Non-pigmented ciliary epithelial cell (primary cell): ENCODE measurements at regions not wholly inside any gene's neighbourhood (a gene's known extent, or its start where the extent isn't known, plus 50 kb on each side); places are given as distances from the start of the nearest gene placed in this dataset.
A peak's percentile ranks its signal among the peaks of the same experiment; 100 is the strongest.

ENCODE experiments used
- DNase-seq: peaks from one replicate; pipeline ENCODE4 v3.0.0-alpha.2; 2010; ENCODE audit warnings: low read depth

DNA sequence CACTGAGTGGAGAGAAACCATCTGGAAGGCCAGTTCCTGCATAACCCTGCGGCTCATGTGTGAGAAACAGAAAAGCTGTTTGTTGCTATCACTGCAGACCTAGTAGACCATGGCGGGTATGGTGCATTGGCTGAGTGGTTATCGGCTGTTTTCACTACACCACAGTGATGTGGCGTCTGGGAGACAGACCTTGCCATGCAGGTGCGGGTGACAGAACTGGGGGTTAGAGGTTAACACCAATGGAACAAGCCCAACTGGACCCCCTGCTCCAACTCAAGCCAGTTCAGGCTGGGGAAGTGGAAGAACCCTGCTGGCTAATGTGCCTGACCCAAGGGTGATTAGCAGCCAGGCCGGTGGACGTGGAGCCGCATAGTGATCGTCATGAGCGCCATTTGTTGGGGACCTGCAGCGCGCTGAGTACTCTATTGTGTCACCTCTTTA is 91.9 kb downstream of the IRF8 start:
- DNase-seq: no peak

- DNase-seq: no peak
These were observed 92.5 kb downstream of the IRF8 start for GRCh38 chr16:85991425-85991824.

DNA sequence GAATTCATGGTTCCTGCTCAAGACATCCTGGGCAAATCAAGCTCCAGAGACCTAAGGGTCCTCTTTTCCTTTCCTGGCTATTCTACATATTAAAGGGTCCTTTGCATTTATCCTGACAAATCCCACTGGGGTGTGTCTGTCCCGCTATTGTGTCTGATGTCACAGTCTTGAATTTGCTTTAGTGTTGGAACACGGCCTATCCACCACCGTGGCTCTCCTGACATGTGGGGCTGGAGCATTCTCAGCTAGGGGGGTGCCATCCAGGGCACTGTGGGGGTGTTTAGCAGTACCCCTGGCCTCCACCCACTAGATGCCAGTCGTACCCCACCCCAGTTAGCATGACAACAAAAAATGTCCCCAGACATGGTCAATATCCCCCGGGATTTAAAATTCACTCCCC is 92.9 kb downstream of the IRF8 start:
- DNase-seq: no peak

GRCh38 chr16:85992359-85992758 is 93.4 kb downstream of the IRF8 start:
- DNase-seq: no peak

DNA sequence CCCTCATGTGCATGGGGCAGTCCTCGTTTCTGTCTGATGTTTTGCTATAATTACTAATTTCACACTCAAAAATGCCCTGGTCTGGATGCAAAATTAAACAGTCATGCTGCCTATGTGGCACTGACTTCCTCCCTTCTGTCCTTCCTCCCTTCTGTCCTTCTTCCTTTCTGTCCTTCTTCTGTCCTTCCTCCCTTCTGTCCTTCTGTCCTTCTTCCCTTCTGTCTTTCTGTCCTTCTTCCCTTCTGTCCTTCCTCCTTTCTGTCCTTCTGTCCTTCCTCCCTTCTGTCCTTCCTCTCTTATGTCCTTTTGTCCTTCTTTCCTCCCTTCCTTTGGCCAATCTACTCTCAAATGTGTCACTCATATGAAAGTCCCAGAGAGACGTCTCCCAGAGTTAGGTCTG is 93.8 kb downstream of the IRF8 start:
- no peak for DNase-seq

DNA sequence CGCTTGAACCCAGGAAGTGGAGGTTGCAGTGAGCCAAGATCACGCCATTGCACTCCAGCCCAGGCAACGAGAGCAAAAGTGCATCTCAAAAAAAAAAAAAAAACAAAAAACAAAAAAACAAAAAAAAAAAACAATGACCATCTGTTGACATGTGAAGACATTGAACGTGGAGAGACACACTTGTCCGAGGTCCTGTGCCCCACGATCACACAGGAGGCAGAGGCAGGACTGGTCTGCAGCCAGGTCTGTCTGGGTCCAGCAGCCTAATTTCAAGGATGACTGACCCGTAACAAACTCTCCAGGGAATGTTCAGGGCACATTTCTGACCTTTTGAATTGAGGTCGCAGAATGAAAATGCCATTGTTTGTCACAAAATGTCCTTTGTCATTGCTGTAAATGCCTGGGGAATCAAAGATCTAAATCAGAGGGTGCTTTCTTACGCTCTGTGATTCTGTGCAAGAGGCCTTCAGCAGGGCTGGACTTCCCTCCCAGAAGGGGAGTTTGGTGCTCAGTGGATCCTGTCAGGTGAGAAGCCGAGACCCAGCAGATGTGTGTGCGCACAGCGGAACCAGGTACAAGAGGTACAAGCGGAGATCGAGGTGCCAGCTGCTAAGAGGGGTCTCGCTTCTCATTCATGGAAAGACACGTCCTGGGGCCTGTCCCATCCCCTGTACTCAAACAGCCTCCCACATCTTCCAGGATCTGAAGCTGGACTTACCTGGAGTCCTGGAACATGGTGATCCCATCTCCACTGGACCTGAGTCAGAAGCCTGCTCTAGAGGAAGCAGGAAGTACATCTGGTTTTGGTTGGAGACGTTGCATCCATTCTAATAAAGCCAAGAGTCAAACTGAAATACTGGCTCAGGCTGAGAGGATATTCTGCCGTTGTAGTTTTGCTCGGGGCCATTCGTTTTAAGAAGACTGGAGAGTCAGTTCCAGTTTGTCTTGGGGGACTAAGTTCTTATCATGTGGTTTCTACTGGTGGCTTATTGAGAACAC is 95.8 kb downstream of the IRF8 start:
- no peak for DNase-seq

- no peak for DNase-seq
These were observed 96.8 kb downstream of the IRF8 start for GRCh38 chr16:85995541-85996423.

DNA sequence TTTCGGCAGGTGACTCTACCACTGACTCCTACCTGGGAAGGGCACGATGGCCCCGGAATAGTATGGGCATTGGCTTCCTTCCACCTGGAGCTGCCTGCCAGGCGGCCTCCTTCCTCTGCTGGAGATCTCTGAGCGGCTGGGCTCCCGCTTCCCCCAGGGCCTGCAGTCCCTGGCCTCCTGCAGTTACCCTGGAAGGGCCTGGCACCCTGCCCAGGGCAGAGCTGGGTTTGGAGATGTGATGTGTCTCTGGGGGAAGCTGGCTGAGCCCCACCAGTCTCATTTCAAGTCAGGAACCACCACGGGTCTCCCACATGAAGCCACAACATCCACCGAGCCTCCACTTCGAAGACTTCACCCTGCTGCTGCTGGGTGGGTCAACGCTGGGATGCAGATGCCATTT is 97.9 kb downstream of the IRF8 start:
- no peak for DNase-seq

- no peak for DNase-seq
These were observed 99.4 kb downstream of the IRF8 start for GRCh38 chr16:85998171-85998867.

DNA sequence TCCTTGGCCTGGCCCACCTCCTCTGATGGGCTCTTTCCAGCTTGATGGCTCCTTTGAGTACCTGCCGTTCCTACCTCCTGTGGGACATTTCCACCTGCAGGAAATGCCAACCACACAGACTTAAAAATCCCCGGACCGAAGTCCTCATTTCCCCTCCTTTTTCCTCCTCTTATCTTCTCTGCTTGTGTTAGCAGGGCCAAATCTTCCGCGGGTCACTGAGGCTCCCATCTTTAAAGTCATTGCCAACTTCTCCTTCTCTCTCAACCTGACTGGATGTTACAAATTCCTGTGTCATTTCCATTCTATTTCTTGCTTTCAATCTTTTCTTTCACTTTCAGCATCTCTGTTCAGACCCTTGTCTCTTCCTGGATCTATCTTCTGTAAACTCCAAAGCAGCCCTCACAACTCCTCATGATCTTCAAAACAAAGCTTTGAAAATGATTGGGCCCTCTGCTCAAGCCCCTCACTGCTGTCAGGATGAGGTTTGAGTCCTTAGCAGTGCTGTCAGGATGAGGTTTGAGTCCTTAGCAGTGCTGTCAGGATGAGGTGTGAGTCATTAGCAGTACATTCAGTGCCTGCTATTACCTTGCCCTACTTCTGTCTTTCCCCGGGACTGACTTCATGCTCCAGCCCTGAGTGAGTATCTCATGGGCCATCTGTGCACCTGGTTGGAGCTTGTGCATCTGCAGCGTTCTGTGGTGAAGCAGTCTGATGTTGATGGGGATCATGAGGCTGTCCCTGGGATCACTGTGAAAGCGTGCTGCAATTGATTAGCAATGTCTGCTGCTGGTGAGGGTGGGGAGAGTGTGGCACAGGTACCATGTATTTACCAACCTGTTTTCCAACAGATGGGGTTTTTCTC is 100.1 kb downstream of the IRF8 start:
- DNase-seq: no peak

- no peak for DNase-seq
These were observed 100.8 kb downstream of the IRF8 start for GRCh38 chr16:85999778-86000177.

DNA sequence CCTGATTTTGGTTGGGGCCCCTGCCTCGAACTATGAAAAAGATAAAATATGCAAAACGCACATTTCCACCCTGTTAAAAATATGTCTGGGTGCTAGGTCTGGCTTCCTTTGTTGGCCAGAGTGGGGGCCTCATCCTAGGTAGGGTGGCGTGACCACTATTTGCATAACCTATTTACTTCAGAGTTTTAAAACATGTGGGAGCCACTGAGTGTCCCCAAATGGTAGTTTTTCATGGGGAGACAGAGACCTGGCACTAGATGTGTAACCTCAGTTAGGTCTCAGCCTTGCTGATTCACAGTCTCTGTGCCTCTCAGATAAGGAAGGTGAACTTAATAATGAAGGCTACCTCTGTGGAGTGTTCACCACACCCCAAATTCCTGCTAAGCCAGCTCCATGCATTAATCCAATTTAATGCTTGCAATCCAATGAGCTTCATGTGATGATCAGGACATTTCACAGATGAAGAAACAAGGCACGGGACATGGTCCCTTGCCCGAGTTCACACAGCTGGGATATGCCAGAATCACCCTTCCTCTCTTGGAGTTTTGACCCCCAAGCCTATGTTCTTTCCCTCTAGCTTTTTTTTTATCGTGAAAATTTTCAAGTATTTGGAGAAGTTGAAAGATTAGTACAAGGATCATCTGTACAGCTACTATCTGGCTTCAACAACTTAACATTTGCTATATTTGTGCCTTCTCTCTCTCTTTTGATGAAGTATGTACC is 103.4 kb downstream of the IRF8 start:
- DNase-seq: no peak

GRCh38 chr16:86007524-86007923 is 108.6 kb downstream of the IRF8 start:
- DNase-seq: no peak

DNA sequence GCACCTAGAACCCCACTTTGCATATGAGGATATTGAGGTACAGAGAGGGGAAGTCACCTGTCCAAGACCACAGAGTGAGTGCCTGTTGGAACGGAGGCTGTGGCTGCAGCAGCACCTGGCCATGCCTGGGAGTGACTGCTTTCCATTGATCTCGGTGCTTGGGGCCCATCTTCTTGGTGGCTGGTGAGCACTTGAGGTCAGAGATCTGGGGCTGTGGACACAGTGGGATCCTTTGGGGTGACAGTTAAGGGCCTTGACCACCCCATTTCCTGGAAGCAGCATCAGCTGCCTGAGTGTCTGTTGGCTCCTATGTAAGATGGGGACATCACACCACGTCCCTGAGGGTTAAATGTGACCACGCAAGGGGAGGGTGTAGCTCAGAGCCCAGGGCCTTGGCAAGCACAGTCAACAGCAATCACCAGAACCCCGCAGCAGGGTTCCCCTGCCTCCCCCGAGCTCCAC is 111.7 kb downstream of the IRF8 start:
- DNase-seq: no peak

DNA sequence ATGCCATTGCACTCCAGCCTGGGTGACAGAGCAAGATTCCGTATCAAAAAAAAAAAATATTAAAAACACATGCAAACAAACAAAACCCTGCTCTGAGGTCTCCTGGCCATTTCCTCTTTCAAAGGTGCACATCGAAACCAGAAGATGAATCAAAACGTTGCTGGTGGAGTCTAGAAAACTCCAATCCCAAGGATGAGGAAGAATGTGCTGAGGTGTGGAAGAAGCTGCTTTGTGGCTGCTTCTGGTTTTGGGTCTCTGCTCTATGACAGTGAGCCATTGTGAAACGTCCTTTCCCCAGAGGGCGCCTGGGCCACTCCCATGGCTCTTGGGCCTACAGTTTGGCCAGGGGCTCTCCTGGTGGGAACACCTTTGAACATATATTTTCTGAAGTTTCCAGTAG is 112.6 kb downstream of the IRF8 start:
- no peak for DNase-seq

DNA sequence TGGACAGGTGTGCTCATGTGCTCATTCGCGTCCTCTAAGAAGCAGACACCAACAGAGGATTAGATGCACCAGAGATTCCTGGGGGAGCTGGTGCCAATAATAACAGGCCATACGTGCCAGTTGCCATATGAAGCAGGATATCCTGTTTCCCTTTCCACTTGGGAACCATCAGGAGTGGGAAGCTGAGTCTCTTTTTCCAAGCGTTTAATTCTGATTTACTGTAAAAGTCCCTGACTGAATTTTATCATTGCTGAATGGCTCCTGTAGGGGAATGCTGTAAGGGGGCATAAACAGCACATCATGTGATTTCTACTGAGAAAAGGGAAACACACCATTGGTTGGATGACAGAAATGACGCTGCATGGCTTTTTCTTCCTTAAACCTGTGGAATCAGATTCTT is 113.3 kb downstream of the IRF8 start:
- DNase-seq: no peak

- DNase-seq: no peak
These were observed 114.9 kb downstream of the IRF8 start for GRCh38 chr16:86013867-86014266.

GRCh38 chr16:86015606-86016005 is 116.6 kb downstream of the IRF8 start:
- DNase-seq: no peak

DNA sequence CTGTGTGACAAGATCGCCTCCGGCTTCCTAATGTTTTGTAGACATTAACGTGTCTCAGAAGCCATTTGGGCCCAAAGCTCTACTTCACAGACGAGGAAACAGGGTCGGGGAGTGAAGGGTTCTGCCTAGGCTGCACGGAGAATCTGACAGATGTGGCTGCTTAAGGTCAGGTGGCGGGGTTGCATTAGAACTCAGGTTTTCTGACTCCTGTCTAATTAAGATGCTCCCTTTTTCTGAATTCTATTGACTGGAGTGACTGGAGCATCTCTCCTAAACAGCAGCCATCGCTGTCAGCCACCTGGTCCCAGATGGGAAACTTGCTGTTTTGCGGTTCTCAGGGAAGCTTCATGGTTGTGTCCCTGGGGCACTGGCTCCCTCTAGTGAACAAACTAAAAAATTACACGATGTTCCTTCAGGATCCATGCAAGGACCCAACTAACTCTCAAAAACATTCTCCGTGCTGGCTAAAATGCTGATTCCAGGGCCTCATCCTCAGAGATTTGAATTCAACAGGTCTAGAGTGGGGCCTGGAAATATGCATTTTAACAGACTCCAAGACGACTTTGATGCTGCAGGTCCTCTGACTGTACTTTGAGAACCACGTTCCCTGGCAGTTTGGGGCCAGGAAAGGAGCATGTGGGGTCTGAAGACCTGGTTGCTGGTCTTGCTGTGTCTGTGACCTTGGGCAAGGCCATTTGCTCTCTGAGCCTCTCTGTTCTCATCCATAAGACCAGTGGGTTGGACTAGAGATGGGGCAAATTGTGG is 117.4 kb downstream of the IRF8 start:
- peak; percentile 19 for DNase-seq

DNA sequence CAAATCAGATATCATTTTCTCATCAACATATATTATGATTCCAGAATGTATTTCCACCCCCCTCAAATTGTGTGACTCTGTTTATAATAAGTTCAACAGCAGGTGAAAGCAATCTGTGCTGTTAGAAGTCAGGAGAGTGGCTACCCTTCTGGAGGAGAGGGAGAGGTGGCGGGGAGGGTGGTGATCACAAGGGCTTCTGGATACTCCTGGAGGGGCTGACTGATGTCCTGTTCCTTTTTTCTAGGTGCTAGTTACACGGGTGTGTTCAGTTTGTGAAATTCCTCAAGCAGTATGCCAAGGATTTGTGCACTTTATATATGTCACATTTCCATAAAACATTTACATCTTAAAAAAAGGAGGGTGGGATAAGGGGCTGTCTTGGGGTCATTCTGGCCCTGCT is 119.1 kb downstream of the IRF8 start:
- DNase-seq: no peak
